Tibial artery (tissue), 4 donors: ENCODE measurements at regions not wholly inside any gene's neighbourhood (a gene's known extent, or its start where the extent isn't known, plus 50 kb on each side); places are given as distances from the start of the nearest gene placed in this dataset.

Experiments used
- DNase-seq, 2 donors: peaks; one replicate each; pipeline ENCODE4 v3.0.0-alpha.2; 2019
- H3K27ac ChIP-seq, 2 donors: fragments of 200-600 bp; sonication (generic) in 1 of 2; 1 replicate in 1 of 2; 2 replicates in 1 of 2; pipeline ENCODE4 v1.5.1; 2018 to 2019; ENCODE audit warnings: mild to moderate bottlenecking in 1 of 2
- H3K27me3 ChIP-seq, 2 donors: fragments of 200-600 bp; sonication (generic) in 1 of 2; one replicate each; pipeline versions ENCODE4 v1.5.1 to v1.6.0; 2016 to 2019
- H3K36me3 ChIP-seq, 3 donors: fragments of 200-600 bp; sonication (generic) in 2 of 3; one replicate each; pipeline ENCODE4 v1.5.1; 2016 to 2019; ENCODE audit warnings: mild to moderate bottlenecking in 2 of 3
- H3K4me1 ChIP-seq, 4 donors: fragments of 200-600 bp; sonication (generic) in 2 of 4; 1 replicate in 3 of 4; 2 replicates in 1 of 4; pipeline ENCODE4 v1.5.1; 2016 to 2019
- H3K4me3 ChIP-seq, 2 donors: fragments of 200-600 bp; sonication (generic) in 1 of 2; 1 replicate in 1 of 2; 2 replicates in 1 of 2; pipeline ENCODE4 v1.5.1; 2018 to 2019; ENCODE audit warnings: mild to moderate bottlenecking in 2 of 2
- H3K9me3 ChIP-seq, 3 donors: fragments of 200-600 bp; sonication (generic) in 1 of 3; one replicate each; pipeline ENCODE4 v1.5.1; 2016 to 2019
- CTCF ChIP-seq, 2 experiments: fragments of 200-600 bp in 1 of 2; fragments of 450-650 bp in 1 of 2; IDR thresholded peaks; one replicate each; pipeline ENCODE4 v1.5.1; 2017 to 2019; ENCODE audit warnings: antibody characterized with exemption in 2 of 2, mild to moderate bottlenecking in 1 of 2, moderate library complexity in 1 of 2
- intact Hi-C: fragments of 100-400 bp; cut with DNase I; formaldehyde crosslinking; loops from one replicate; pipeline ENCODE4 v1.15.0; 2023; ENCODE audit warnings: low total_unique reads

GRCh38 chr6:25025248-25025918 is 89.6 kb upstream of the RIPOR2 start:
- no peak for DNase-seq
- H3K27ac ChIP-seq: no peak overlapping the region
- TF ChIP-seq CTCF (IDR thresholded peaks at IDR 0.05): no peak
- intact Hi-C loops: no loop called here
- H3K36me3 ChIP-seq: no peaks in the 10 kb centered on the region
- H3K9me3 ChIP-seq: no peaks in the 10 kb centered on the region
- H3K4me1 ChIP-seq: no peaks in the 10 kb centered on the region
- H3K4me3 ChIP-seq: no peak overlapping the region
- H3K27me3 ChIP-seq: no peaks in the 10 kb centered on the region

GRCh38 chr6:25025919-25026301 is 90.2 kb upstream of the RIPOR2 start:
- intact Hi-C loops: no loop called here

DNA sequence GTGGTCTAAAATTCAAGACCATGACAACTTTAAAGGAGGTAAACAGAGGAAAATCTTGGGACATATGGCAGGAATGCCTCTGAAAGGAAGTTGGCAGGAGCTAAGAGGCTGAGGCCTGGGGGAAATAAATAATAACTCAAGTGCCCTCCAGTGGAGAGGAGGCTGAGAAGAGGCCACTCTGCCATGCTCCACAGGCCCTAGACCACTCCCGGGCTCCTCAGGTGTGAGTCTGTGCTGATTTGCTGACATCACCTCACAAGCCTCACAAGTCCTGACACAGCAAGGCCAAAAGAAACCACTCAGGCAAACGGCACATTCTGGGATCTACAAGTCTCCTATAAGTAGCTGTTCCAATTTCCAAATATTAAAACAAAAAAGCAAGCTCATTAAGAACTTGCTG is 91.0 kb upstream of the RIPOR2 start:
- H3K4me1 ChIP-seq: no peaks in the 10 kb centered on the region
- H3K36me3 ChIP-seq: no peaks in the 10 kb centered on the region
- DNase-seq: no peak
- no peak overlapping the region for H3K4me3 ChIP-seq
- no peak for TF ChIP-seq CTCF (IDR thresholded peaks at IDR 0.05)
- no peaks in the 10 kb centered on the region for H3K9me3 ChIP-seq
- intact Hi-C loops: no loop called here
- H3K27me3 ChIP-seq: no peaks in the 10 kb centered on the region
- no peak overlapping the region for H3K27ac ChIP-seq

More at GRCh38 chr6:25025919-25026301, 90.2 kb upstream of the RIPOR2 start:
- Histone ChIP-seq H3K27me3 (no peaks in the 10 kb centered on the region), H3K4me3 (no peak overlapping the region), H3K4me1 (no peaks in the 10 kb centered on the region), H3K27ac (no peak overlapping the region), H3K9me3 (no peaks in the 10 kb centered on the region), H3K36me3 (no peaks in the 10 kb centered on the region)
- no peak for TF ChIP-seq CTCF (IDR thresholded peaks at IDR 0.05)
- DNase-seq: no peak

GRCh38 chr6:25027221-25027916 is 91.6 kb upstream of the RIPOR2 start:
- intact Hi-C loops: no loop called here
- H3K4me1 ChIP-seq: no peaks in the 10 kb centered on the region
- no peaks in the 10 kb centered on the region for H3K36me3 ChIP-seq
- no peak overlapping the region for H3K4me3 ChIP-seq
- no peak for DNase-seq
- TF ChIP-seq CTCF (IDR thresholded peaks at IDR 0.05): no peak
- H3K27me3 ChIP-seq: no peaks in the 10 kb centered on the region
- no peaks in the 10 kb centered on the region for H3K9me3 ChIP-seq
- no peak overlapping the region for H3K27ac ChIP-seq

DNA sequence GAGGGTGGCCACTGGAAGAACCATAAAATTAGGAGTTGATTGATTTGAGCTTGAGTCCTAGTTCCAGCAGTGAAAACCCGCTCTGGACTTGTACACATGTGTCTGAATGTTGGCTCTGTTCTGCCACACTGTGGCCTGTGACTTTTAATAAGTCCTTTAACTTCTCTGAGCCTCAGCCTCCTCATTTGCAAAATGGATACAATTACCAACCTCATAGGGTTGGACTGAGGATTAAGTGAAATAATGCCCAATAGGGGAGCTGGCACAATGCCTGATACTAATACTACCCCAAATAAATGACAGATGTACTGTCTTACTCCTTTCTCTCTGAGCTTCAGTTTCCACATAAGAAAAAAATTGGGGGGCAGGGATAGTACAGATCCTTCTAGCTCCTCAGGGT is 92.6 kb upstream of the RIPOR2 start:
- Histone ChIP-seq H3K27me3 (no peaks in the 10 kb centered on the region), H3K9me3 (no peaks in the 10 kb centered on the region), H3K27ac (no peak overlapping the region), H3K36me3 (no peaks in the 10 kb centered on the region), H3K4me3 (no peak overlapping the region), H3K4me1 (no peaks in the 10 kb centered on the region)
- intact Hi-C loops: no loop called here
- TF ChIP-seq CTCF (IDR thresholded peaks at IDR 0.05): no peak
- no peak for DNase-seq
